Adrenal gland (tissue), 5 donors: ENCODE measurements at regions not wholly inside any gene's neighbourhood (a gene's known extent, or its start where the extent isn't known, plus 50 kb on each side); places are given as distances from the start of the nearest gene placed in this dataset.

ENCODE experiments used
- CTCF ChIP-seq, 6 experiments: fragments of 450-650 bp in 4 of 6; fragments of 200-600 bp in 2 of 6; sonication (generic) in 1 of 6; IDR thresholded peaks; 1 replicate in 5 of 6; 2 replicates in 1 of 6; pipeline versions ENCODE4 v1.5.1 to v1.8.0; 2016 to 2021; ENCODE audit warnings: antibody characterized with exemption in 6 of 6, mild to moderate bottlenecking in 2 of 6, moderate library complexity in 1 of 6
- POLR2A ChIP-seq, 2 donors: fragments of 450-650 bp; IDR thresholded peaks; one replicate each; pipeline ENCODE4 v1.6.1; 2017; ENCODE audit warnings: antibody characterized with exemption in 2 of 2, mild to moderate bottlenecking in 2 of 2, moderate library complexity in 1 of 2
- donor health status: DM: no; HTN: no; CAD: no.

- no peak for TF ChIP-seq POLR2A (IDR thresholded peaks at IDR 0.05)
- TF ChIP-seq CTCF (IDR thresholded peaks at IDR 0.05), result no peak
Measured at GRCh38 chr13:99893567-99893966, 78.0 kb downstream of the ZIC5 start.
